H1 (cell line): ENCODE measurements at regions not wholly inside any gene's neighbourhood (a gene's known extent, or its start where the extent isn't known, plus 50 kb on each side); places are given as distances from the start of the nearest gene placed in this dataset.

Experiments used
- CTCF ChIA-PET: fragments of 300-600 bp; sonication (Branson Sonifier 250); formaldehyde crosslinking; loops from one replicate; lab custom pipeline; 2021; ENCODE audit not compliant: partially characterized antibody; lab: Charles Lee
- POLR2A ChIA-PET: fragments of 300-600 bp; sonication (Branson Sonifier 250); formaldehyde crosslinking; loops from one replicate; lab custom pipeline; 2021; ENCODE audit warnings: inconsistent platforms; ENCODE audit not compliant: partially characterized antibody; lab: Charles Lee
- DNase-seq, 2 experiments: peaks; one replicate each; pipeline versions ENCODE4 v3.0.0 to v3.0.0-alpha.2; 2010 to 2022; ENCODE audit warnings: low spot score in 2 of 2, low read depth in 1 of 2, mixed read lengths in 1 of 2
- FAIRE-seq: peaks from 2 replicates; lab custom pipeline; 2011; peaks lifted over from hg19 to GRCh38; lab: Jason Lieb, UNC
- H2AFZ ChIP-seq: 2 replicates; pipeline ENCODE4 v1.8.1; 2012; ENCODE audit warnings: low read length, inconsistent platforms
- H2AK5ac ChIP-seq: 2 replicates; pipeline ENCODE4 v1.6.1; 2013; ENCODE audit warnings: low read depth, low read length
- H2BK120ac ChIP-seq: replicated peaks from 2 replicates; pipeline ENCODE3; 2013; ENCODE audit warnings: low read depth, low read length, inconsistent platforms
- H2BK12ac ChIP-seq: 2 replicates; pipeline ENCODE4 v1.6.1; 2013; ENCODE audit warnings: low read depth, low read length
- H2BK15ac ChIP-seq: 2 replicates; pipeline ENCODE4 v1.6.1; 2013; ENCODE audit warnings: low read length
- H2BK20ac ChIP-seq: 2 replicates; pipeline ENCODE4 v1.6.1; 2013; ENCODE audit warnings: low read length
- H2BK5ac ChIP-seq: 2 replicates; pipeline ENCODE4 v1.6.1; 2013; ENCODE audit warnings: low read depth, low read length
- H3K14ac ChIP-seq: 2 replicates; pipeline ENCODE4 v1.6.1; 2013; ENCODE audit warnings: inconsistent platforms; ENCODE audit not compliant: insufficient read length
- H3K18ac ChIP-seq: 2 replicates; pipeline ENCODE4 v1.6.1; 2013; ENCODE audit warnings: low read length; ENCODE audit errors: extremely low read depth
- H3K23ac ChIP-seq: 2 replicates; pipeline ENCODE4 v1.6.1; 2013; ENCODE audit warnings: inconsistent platforms; ENCODE audit not compliant: insufficient read length
- H3K23me2 ChIP-seq: 2 replicates; pipeline ENCODE4 v1.6.1; 2013; ENCODE audit warnings: low read depth, low read length
- H3K27ac ChIP-seq: 2 replicates; pipeline ENCODE4 v1.6.1; 2011; ENCODE audit warnings: low read depth, low read length, inconsistent platforms
- H3K27me3 ChIP-seq, 4 experiments: replicated peaks in 1 of 4; 1 replicate in 1 of 4; 2 replicates in 3 of 4; pipeline versions ENCODE4 v1.6.1 to v1.8.1; 2011 to 2013; ENCODE audit warnings: low read length in 3 of 4, mild to moderate bottlenecking in 3 of 4, inconsistent platforms in 2 of 4, mixed read lengths in 2 of 4, moderate library complexity in 1 of 4; ENCODE audit not compliant: control insufficient read depth in 3 of 4, insufficient read depth in 3 of 4; ENCODE audit errors: extremely low read depth in 1 of 4
- H3K36me3 ChIP-seq, 4 experiments: 2 replicates each; pipeline versions ENCODE4 v1.6.1 to v1.8.1; 2011 to 2013; ENCODE audit warnings: mild to moderate bottlenecking in 4 of 4, low read length in 3 of 4, moderate library complexity in 2 of 4, control low read depth in 1 of 4, inconsistent platforms in 1 of 4; ENCODE audit not compliant: insufficient read depth in 4 of 4, control insufficient read depth in 2 of 4
- H3K4ac ChIP-seq: replicated peaks from 2 replicates; pipeline ENCODE3; 2013; ENCODE audit warnings: low read length, low read depth, mixed read lengths, inconsistent platforms; ENCODE audit not compliant: insufficient read length
- H3K4me1 ChIP-seq, 4 experiments: replicated peaks in 1 of 4; 1 replicate in 1 of 4; 2 replicates in 3 of 4; pipeline versions ENCODE4 v1.6.1 to v1.8.1; 2011 to 2013; ENCODE audit warnings: low read length in 3 of 4, inconsistent platforms in 2 of 4, mixed read lengths in 1 of 4; ENCODE audit not compliant: insufficient read depth in 4 of 4, control insufficient read depth in 3 of 4
- H3K4me2 ChIP-seq, 2 experiments: 2 replicates each; pipeline versions ENCODE4 v1.6.1 to v1.8.1; 2011 to 2013; ENCODE audit warnings: low read depth in 2 of 2, low read length in 2 of 2, control low read depth in 1 of 2, inconsistent platforms in 1 of 2, mild to moderate bottlenecking in 1 of 2; ENCODE audit not compliant: insufficient read depth in 1 of 2
- H3K4me3 ChIP-seq, 4 experiments: fragments of 200-600, 300-600 bp in 1 of 4; sonication (generic), shearing (Covaris generic), sonication (Bioruptor Twin) in 1 of 4; 2 replicates each; pipeline versions ENCODE4 v1.5.1 to v1.8.1; 2011 to 2016; ENCODE audit warnings: low read length in 4 of 4, low read depth in 3 of 4, control low read depth in 2 of 4, inconsistent platforms in 2 of 4, mild to moderate bottlenecking in 2 of 4, mixed read lengths in 1 of 4, moderate library complexity in 1 of 4; ENCODE audit not compliant: insufficient read depth in 2 of 4; ENCODE audit errors: extremely low read depth in 1 of 4
- H3K56ac ChIP-seq: replicated peaks from 2 replicates; pipeline ENCODE3; 2013; ENCODE audit warnings: low read depth, mild to moderate bottlenecking, mixed read lengths, low read length, inconsistent platforms; ENCODE audit not compliant: insufficient read length
- H3K79me1 ChIP-seq: 2 replicates; pipeline ENCODE4 v1.6.1; 2013; ENCODE audit warnings: low read depth, low read length, control low read depth
- H3K79me2 ChIP-seq, 2 experiments: 2 replicates each; pipeline versions ENCODE4 v1.6.1 to v1.8.1; 2012 to 2013; ENCODE audit warnings: low read length in 2 of 2, mild to moderate bottlenecking in 2 of 2, inconsistent platforms in 1 of 2; ENCODE audit not compliant: insufficient read depth in 2 of 2, control insufficient read depth in 1 of 2
- H3K9ac ChIP-seq, 4 experiments: replicated peaks in 1 of 4; 1 replicate in 1 of 4; 2 replicates in 3 of 4; pipeline versions ENCODE4 v1.6.1 to v1.8.1; 2011 to 2013; ENCODE audit warnings: low read depth in 3 of 4, low read length in 3 of 4, control low read depth in 2 of 4, mild to moderate bottlenecking in 2 of 4, moderate library complexity in 2 of 4, inconsistent platforms in 1 of 4; ENCODE audit errors: extremely low read depth in 1 of 4
- H3K9me3 ChIP-seq, 2 experiments: 2 replicates each; pipeline versions ENCODE4 v1.6.1 to v1.8.1; 2012 to 2013; ENCODE audit warnings: mild to moderate bottlenecking in 2 of 2, moderate library complexity in 2 of 2, control low read depth in 1 of 2, inconsistent platforms in 1 of 2, low read depth in 1 of 2, low read length in 1 of 2, mixed read lengths in 1 of 2; ENCODE audit not compliant: insufficient read depth in 2 of 2
- H4K20me1 ChIP-seq, 2 experiments: replicated peaks in 1 of 2; 2 replicates each; pipeline versions ENCODE3 to v1.8.1; 2011 to 2013; ENCODE audit warnings: inconsistent platforms in 2 of 2, low read length in 2 of 2, mild to moderate bottlenecking in 1 of 2; ENCODE audit not compliant: insufficient read depth in 2 of 2, control insufficient read depth in 1 of 2
- H4K5ac ChIP-seq: 2 replicates; pipeline ENCODE4 v1.6.1; 2013; ENCODE audit warnings: low read length, low read depth, mixed read lengths, inconsistent platforms; ENCODE audit not compliant: insufficient read length
- H4K8ac ChIP-seq: 2 replicates; pipeline ENCODE4 v1.8.0; 2013; ENCODE audit warnings: mild to moderate bottlenecking, moderate library complexity, low read length, inconsistent platforms; ENCODE audit not compliant: insufficient read depth; ENCODE audit errors: extremely low read depth
- H4K91ac ChIP-seq: replicated peaks from 2 replicates; pipeline ENCODE3; 2013; ENCODE audit warnings: low read length, mixed read lengths, inconsistent platforms; ENCODE audit not compliant: insufficient read length
- CHD2 ChIP-seq: IDR thresholded peaks from 2 replicates; pipeline ENCODE4 v1.6.1; 2012; ENCODE audit warnings: low read length, improper control_type of control experiment
- HDAC2 ChIP-seq, 2 experiments: fragments of 300-600 bp in 1 of 2; sonication (generic) in 1 of 2; IDR thresholded peaks; 2 replicates each; pipeline ENCODE4 v1.6.1; 2011 to 2012; ENCODE audit warnings: low read depth in 2 of 2, low read length in 2 of 2, mild to moderate bottlenecking in 2 of 2, moderate library complexity in 2 of 2, borderline replicate concordance in 1 of 2, inconsistent platforms in 1 of 2
- KDM1A ChIP-seq: fragments of 200-600, 300-600 bp; sonication (generic); IDR thresholded peaks from 2 replicates; pipeline ENCODE4 v1.7.1; 2016; ENCODE audit warnings: mild to moderate bottlenecking, low read length, borderline replicate concordance
- KDM4A ChIP-seq: IDR thresholded peaks from one replicate; pipeline ENCODE4 v1.7.1; 2012; ENCODE audit warnings: low read depth, mild to moderate bottlenecking, moderate library complexity, low read length, inconsistent platforms; ENCODE audit not compliant: severe bottlenecking
- NANOG ChIP-seq: IDR thresholded peaks from 2 replicates; pipeline ENCODE4 v1.6.1; 2011; ENCODE audit warnings: low read length, low read depth, mild to moderate bottlenecking, inconsistent platforms; ENCODE audit not compliant: insufficient read depth, poor library complexity, severe bottlenecking
- SP4 ChIP-seq: IDR thresholded peaks from 2 replicates; pipeline ENCODE4 v1.6.1; 2012; ENCODE audit warnings: low read length, inconsistent platforms
- WGBS, 2 experiments: shearing (Covaris generic) in 1 of 2; methylation state at CpG; one replicate each; pipeline versions ENCODE4 v1.1.6 to v1.1.7; 2013 to 2015; ENCODE audit warnings: low lambda C conversion rate in 2 of 2, mixed read lengths in 2 of 2, inconsistent platforms in 1 of 2, low coverage in 1 of 2, missing lambda C conversion rate in 1 of 2; ENCODE audit not compliant: insufficient replicate concordance in 2 of 2, insufficient coverage in 1 of 2, insufficient read length in 1 of 2; ENCODE audit errors: extremely low coverage in 1 of 2, missing lambda C conversion rate in 1 of 2; 5-methylcytosine and 5-hydroxymethylcytosine counted together
- TF ChIP-seq, protein P1 (sequence below), 3 experiments: IDR thresholded peaks; 1 replicate in 2 of 3; 2 replicates in 1 of 3; pipeline versions ENCODE4 v1.5.1 to v1.6.1; 2011; ENCODE audit warnings: low read length in 3 of 3, mild to moderate bottlenecking in 3 of 3, inconsistent platforms in 2 of 3, low read depth in 1 of 3, moderate library complexity in 1 of 3; ENCODE audit not compliant: insufficient read depth in 1 of 3; ENCODE audit errors: control extremely low read depth in 1 of 3
- TF ChIP-seq, protein P2 (sequence below): IDR thresholded peaks from 2 replicates; pipeline ENCODE4 v1.6.1; 2012; ENCODE audit warnings: inconsistent platforms

DNA sequence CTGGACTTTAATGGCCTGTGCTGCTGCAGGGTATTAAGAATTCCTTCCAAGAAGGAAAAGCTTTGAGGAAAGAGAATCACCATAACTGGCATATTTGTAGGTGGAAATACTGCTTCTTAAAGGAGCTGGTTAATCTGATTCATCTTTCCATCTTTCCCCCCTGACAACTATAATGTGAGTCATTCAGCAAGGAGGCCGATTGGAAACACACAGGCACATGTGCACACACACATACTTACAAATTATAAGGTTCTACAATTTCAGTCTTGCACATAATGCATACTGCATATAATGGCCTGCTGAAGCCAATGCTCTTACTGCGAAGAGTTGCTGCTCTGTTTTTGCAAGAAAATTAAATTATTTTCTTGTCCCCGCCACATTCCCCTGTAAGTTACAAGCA is 78.8 kb upstream of the TPP2 start:
- DNase-seq: no peak
- Histone ChIP-seq H3K4me1 (no peaks in the 10 kb centered on the region), H3K23me2 (no peaks in the 10 kb centered on the region), H2AK5ac (no peak overlapping the region), H4K20me1 (no peaks in the 10 kb centered on the region), H4K8ac (no peak overlapping the region), H3K9me3 (peaks cover 3 to 8% of the 10 kb centered on the region in 2 experiments; a peak in 1 of 4 replicates), H2BK12ac (no peak overlapping the region), H2BK15ac (no peak overlapping the region), H4K91ac (no peak overlapping the region), H3K27ac (no peak overlapping the region), H3K56ac (no peak overlapping the region), H2BK120ac (no peak overlapping the region), H3K4me2 (no peak overlapping the region), H3K18ac (no peak overlapping the region), H3K9ac (no peak overlapping the region), H3K23ac (no peak overlapping the region), H2BK5ac (no peak overlapping the region), H3K27me3 (peaks cover 0 to 1% (median 0%) of the 10 kb centered on the region in 4 experiments; a peak in 1 of 7 replicates), H2BK20ac (no peak overlapping the region), H3K4ac (no peak overlapping the region), H4K5ac (no peak overlapping the region), H2AFZ (no peak overlapping the region), H3K4me3 (no peak overlapping the region), H3K14ac (no peak overlapping the region), H3K36me3 (no peaks in the 10 kb centered on the region), H3K79me2 (no peaks in the 10 kb centered on the region)
- FAIRE-seq: no peak
- WGBS, 2 experiments: 91% methylated on average over 3 of the region's 3 CpGs; no CpG with 5 or more reads in 1 of the 2 experiments
- ChIA-PET POLR2A (no interaction called here), CTCF (interaction anchor here (1.0 kb wide), 1 partner anchor 12 kb away, joined by 3 read pairs; no protein-coding TSS in a partner anchor)
- no peak for TF ChIP-seq SP4
- no peak for TF ChIP-seq HDAC2 (IDR thresholded peaks at IDR 0.05; ENCODE audit: borderline replicate concordance in 1 of 2, low read depth in 2 of 2, low read length in 2 of 2)
- no peak for TF ChIP-seq KDM4A
- TF ChIP-seq, protein P1, sequence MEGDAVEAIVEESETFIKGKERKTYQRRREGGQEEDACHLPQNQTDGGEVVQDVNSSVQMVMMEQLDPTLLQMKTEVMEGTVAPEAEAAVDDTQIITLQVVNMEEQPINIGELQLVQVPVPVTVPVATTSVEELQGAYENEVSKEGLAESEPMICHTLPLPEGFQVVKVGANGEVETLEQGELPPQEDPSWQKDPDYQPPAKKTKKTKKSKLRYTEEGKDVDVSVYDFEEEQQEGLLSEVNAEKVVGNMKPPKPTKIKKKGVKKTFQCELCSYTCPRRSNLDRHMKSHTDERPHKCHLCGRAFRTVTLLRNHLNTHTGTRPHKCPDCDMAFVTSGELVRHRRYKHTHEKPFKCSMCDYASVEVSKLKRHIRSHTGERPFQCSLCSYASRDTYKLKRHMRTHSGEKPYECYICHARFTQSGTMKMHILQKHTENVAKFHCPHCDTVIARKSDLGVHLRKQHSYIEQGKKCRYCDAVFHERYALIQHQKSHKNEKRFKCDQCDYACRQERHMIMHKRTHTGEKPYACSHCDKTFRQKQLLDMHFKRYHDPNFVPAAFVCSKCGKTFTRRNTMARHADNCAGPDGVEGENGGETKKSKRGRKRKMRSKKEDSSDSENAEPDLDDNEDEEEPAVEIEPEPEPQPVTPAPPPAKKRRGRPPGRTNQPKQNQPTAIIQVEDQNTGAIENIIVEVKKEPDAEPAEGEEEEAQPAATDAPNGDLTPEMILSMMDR (IDR thresholded peaks at IDR 0.05; ENCODE audit: control extremely low read depth in 1 of 3, insufficient read depth in 1 of 3, low read depth in 1 of 3, low read length in 3 of 3): no peak
- TF ChIP-seq NANOG: no peak
- TF ChIP-seq, protein P2, sequence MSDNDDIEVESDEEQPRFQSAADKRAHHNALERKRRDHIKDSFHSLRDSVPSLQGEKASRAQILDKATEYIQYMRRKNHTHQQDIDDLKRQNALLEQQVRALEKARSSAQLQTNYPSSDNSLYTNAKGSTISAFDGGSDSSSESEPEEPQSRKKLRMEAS: no peak
- no peak for TF ChIP-seq CHD2
- no peak for TF ChIP-seq KDM1A
- TF ChIP-seq, all 59 proteins: peak for 0
- H3K79me1 ChIP-seq: no peaks in the 10 kb centered on the region
